GM18519 (cell line): ENCODE measurements at regions not wholly inside any gene's neighbourhood (a gene's known extent, or its start where the extent isn't known, plus 50 kb on each side); places are given as distances from the start of the nearest gene placed in this dataset.

Experiments used
- ATAC-seq: cut with Tn5 transposase; IDR thresholded peaks from one replicate; pipeline ENCODE4 v1.9.1; 2021; ENCODE audit warnings: mild to moderate bottlenecking, moderate library complexity; ENCODE audit not compliant: unreplicated experiment, low FRiP score

DNA sequence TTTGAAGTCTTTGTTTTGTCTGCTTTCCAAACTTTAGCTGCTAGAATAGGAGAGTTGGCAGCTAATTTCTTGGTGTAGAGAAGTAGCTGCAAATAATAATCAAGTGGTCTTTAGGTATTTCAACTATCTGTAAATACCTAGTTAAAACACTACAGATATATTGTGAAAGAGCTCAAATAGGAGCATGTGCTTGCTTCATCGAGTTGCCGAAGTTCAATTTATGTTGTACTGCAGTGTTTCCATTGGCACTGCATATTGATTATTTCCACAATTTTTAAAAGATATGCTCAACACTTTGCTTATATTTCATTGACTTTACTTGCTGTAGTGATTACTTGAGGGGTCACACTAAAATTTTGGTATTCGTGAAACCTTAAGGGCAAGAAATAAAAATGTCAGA lies 131.6 kb upstream of the BMP4 start:
- ATAC-seq: no peak

DNA sequence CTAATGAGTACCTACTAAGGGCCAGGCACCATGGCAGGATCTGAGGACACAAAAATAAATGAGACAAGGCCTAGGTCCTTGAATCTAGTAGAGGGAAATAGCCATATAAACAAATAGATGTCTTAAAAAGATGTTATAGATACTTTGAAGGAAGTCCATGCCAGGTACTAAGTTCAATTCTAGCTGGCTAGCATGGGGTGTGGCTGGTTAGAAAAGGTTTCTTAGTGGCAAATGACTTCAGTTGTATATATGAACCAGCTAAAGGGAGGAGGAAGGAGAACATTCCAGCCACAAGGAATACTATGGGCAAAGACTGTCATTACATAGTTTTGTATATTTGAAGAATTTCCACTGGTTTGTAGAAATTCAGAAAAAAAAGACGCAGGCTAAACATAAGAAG lies 133.6 kb upstream of the BMP4 start:
- no peak for ATAC-seq

DNA sequence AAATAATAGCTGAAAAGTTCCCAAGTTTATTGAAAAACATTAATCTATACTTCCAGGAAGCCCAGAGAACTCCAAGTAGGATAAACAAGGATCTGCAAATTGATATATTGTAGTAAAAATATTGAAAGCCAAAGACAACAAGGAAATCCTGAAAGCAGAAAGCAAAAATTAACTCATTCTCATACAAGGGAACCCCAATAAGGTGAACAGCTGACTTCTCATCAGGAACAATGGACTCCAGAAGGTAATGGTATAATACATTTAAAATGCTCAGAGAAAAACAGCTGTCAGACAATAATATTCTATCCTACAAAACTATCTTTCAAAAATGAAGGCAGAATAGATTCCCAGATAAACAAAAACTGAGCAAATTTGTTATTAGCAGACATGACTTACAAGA lies 138.1 kb upstream of the BMP4 start:
- no peak for ATAC-seq

DNA sequence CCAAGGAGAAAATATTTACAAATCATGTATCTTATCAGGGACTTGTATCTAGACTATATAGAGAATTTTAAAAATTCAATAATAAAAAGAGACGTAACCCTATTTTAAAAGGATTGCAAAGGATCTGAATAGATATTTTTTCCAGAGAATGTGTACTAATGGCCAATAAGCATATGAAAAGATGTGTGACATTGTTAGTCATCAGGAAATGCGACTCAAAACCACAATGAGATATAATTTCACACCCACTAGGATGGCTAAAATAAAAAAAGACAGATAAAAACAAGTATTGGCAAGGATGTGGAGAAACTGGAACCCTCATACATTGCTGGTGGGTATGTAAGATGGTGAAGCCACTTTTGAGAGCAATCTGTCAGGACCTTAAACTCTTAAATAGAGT lies 141.9 kb upstream of the BMP4 start:
- ATAC-seq: no peak

DNA sequence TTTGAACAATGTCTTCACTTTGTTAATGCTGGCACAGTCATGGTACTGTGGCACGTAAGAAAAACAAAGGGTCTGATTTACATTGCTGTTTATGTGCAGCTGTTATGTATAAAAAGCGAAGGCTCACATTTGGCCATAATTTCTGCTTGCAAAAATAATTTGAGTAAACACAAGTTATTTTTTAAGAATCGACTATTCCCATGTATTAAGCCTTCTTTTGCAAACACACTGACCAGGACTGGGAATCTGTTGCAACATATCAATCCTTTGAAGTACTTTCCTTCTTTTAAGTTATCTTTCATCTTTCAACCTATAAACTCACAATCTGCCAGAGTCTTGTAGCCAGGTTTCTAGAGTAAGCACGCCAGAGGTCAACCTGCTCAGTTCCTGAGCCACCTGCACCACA lies 145.4 kb upstream of the BMP4 start:
- ATAC-seq: no peak

DNA sequence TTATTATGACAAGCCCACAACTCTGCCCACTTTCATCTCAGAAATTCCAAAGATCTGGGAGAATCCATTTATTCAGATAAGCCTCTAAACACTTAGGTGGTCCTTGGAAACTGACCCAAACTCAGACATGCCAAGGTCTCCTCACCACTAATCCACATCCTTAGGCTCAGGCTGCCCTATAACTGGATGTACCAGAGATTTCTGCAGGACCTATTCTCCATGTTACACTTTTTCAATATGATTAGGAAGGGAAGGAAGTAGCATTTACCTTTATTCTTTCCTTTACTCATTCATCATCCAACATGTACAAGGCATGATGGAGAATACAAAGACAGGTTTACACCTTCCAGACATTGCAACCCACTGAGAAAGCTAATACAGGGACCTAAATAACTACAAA lies 145.9 kb upstream of the BMP4 start:
- ATAC-seq: no peak

DNA sequence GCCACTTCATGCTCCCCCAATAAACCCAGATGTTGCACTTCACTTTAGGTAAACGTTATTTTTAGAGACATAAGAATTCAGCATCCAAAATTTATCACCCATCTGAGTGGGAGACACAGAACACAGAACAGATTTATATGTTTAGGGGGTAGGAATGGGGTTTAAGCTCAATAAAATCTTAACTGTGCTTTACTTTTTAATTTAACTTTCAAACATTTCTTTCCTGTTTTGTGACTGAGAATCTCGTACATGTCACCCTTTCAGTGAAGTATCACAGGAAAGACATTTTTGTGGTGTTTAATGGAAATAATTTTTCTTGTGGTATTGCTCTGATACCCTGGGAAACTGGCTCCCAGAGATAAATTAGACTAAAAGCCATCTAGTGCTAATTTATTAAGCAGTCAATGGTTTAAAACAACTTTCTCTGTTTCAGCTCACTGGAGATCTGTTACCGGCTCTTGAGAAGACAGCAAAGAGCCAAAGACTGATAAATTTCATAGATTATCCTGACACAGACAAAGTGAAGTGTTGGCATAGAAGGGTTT lies 148.0 kb upstream of the BMP4 start:
- ATAC-seq: no peak

DNA sequence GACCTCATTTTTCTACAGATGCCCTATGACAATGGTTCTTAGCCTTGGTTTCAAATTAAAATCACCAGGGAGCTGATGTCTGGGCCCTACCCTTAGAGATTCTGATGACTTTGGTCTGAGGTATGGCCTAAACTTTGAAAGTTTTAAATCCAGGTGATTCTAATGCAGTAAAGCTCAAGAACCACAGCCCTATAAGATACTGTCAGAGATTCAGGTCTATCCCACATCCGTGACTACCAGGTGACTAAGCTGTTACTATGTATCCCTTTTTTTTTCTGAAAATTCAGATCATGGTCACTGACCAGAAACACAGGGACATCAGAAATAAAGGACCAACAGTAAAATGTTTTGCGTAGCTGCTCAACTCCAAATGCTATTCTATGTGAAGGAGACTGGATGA lies 148.8 kb upstream of the BMP4 start:
- no peak for ATAC-seq

DNA sequence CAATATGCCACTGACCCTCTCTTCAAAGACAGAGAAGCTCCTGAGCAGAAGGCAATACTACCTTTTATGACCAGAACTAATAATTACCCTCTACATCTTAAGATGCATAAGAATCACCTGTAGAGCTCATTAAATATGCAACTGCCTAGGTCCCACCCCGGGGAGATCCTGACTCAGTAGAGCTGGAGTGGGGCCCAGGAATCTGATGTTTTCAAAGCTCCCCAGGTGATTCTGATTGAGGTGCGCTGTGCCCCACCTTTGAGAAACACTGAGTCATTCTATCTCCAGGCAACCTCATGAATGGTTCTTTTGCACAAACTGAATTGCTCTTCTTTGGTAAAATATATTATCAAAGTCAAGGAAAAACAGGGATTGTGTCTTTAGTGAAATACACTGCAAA lies 149.3 kb upstream of the BMP4 start:
- ATAC-seq: no peak

DNA sequence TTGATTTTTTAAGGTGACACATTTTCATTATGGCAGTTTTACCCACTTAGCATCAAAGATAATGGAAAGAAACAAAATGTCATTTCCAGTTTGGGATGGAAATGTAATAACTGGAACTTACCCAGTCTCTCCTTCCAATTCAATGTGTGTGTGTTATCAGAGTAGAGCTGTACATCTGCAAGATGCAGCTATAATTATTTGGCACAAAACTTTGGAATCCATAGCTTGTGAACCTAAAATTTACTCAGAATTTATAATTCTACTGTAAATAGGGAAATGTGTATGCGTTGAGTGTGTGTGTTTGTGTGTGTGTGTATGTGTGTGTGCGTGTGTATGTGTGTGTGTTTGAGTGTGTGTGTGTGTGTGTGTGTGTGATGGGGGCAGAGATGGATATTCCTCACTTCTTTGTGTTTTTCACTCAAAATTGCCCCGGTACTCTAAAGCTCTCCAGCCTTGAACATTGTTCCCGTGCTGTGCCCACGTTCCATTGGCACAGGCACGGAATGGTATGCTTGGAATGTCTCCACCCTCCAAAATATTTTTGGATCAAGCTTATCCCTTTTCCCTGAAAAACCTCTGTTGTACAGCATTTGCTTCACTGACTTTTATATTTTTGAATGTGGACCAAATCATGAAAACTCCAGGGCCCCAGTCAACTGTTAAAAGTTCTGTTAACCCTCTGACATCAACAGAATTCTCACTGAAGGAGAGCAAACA lies 150.2 kb upstream of the BMP4 start:
- no peak for ATAC-seq

DNA sequence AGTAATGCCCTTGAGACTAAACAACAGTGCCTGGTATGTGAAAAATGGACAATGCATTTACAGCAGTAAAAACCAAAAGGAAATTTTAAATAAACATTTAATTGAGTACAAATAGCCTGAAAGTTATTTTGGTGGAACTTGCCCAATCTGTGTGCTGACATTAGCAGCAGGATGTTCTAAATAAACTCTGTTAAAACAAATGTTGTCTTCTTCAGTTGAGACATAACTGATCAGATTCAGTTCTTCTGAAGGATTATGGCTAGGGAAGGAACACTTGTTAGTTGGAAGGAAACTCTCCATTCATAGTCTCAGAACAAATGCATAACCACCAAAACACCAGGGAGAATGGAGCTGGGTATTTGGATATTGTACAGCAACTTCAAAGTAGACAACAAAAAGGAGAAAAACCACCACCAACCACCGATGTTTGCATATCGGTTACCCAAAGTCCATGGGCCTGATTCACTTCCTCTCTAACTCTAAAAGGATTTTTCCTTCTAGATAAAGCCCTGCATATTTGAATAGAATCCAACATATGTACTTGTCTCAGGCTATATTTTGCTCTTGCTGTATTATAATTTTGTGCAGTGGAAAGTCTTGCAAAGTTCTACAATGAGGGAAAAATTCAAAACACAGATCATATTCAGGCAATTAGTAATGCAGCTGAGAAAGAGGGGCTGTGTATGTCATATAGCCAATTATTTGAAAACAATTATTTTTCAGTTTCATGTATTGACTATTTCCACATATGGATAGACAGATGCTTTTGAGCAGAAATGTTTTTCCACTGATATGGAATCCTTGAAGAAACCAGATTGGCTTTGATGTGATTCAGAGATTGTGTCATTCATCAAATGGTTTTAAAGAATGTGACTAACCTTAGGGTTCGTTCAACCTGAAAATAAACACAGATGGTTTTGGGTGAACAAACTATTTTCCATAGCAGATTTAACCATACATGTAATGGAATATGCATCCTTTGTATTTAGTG lies 152.2 kb upstream of the BMP4 start:
- ATAC-seq: no peak

DNA sequence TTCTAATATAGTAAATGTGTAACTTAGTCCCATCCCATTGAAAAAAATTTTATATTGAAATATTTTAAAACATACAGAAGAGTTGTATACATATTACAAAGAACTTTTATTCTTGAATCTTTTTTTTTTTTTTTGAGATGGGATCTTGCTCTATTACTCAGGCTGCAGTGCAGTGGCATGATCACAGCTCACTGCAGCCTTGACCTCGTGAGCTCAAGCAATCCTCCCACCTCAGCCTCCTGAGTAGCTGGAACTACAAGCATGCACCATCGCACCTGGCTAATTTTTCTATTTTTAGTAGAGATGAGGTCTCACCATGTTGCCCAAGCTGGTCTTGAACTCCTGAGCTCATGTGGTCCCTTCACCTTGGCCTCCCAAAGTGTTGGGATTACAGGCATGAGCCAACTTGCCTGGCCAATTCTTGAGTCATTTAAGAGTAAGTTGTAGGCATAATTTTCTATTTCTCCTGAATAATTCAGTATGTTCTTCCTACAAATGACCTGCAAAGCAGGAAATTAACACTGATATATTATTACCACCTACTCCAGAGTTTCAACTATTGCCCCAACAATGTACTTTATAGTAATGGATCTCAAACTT lies 153.0 kb upstream of the BMP4 start:
- ATAC-seq: no peak

DNA sequence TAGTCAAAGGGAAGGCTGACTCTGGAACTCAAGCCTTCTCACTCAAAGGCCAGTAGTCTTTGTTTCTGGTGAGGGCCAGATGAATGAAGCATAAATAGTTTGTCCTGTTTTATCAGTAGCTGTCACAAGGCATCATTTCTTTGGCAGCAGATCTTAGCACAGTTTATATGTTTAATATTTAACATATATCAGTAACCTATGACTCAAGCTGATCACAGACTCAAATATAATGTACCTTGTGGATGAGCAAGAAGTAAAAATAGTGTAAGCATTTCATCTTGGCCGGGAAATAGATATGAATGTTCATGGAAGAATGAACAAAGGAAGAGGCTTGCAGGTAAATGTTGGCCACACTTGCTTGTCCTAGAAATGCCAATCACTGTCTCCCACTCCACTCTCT lies 158.3 kb upstream of the BMP4 start:
- ATAC-seq: no peak

DNA sequence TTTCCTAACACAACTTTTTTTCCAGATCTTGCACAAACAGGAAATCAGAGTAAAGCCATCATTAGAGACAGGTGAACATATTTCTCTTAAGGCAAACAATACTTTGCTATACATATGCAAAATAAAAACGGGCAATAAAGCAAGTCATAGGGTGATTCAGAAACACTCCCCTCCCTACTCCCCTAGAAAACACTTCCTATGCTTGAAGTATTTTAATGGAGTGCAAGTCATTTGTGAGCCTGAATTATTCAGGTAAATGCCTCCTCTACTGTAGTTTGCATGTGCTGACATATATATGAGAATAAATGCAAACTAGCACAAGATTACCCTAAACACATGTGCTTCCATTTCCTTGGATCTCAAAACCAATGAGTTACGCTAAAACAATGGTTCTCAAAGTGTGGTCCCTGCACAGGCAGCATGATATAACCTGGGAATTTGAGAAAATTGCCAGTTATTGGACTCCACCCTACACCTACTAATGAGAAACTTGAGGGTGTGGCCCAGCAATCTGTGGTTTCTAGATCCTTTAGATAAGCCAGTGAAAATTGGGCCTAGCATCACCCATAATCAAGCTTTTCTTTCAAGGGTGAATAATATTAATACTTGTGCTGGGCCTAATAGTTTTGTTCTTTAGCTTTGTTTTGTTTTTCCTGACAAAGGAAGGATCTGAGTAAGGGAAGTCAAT lies 159.7 kb upstream of the BMP4 start:
- ATAC-seq: no peak

DNA sequence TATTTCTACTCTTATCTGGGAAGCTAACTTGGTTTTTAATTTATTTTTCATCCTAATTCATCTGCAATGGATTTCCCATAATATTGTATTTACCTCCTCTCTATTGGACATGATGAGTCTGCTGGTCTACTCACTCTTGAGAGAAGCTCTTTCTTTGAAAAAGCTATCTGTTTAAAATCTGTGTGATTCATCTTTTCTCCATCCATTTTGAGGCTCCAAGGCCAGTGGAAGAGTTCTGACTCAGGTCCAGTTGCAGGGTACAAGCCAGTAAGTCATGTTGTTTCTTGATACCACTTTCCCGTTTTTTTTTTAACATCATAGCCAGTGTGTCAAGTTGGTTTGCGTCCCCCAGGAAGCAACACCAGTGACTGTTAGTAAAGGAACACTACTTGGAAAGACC lies 160.3 kb upstream of the BMP4 start:
- no peak for ATAC-seq

DNA sequence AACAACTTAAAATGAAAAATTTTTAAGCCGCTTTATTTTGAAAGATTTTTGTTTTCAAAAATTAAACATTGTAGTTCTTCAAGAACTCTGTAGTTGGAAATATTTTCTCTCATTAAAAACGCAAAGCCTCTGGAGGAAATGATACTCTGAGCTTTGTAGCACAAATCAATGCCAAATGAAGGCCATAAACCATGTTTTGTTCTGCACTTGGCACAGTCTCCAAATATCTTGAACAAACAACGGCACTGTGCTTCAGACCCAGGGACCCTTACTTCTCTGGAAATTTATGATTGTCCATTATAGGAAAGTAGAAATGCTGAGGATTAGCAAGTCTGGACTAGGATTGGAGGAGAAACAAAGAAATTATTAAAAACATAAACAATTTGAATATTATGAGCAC lies 160.8 kb upstream of the BMP4 start:
- no peak for ATAC-seq

DNA sequence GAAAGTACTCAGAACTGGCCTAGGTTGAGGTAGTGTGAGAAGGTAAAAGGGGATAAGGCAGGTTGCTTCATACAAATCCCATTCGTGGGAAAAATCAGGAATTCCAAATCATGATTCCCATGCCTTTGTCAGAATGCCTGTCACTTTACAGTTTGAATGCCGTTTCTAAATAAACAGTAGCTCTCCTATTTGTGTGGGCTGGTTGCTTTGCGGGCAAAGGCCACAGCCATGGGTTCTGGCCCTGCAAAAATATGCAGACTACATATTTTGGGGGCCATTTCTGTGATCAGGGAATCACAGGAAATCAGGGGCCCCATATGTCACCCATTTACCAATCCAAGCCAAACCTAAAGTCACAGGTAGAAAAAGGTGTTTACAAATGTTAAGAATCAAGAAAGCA lies 161.3 kb upstream of the BMP4 start:
- no peak for ATAC-seq

DNA sequence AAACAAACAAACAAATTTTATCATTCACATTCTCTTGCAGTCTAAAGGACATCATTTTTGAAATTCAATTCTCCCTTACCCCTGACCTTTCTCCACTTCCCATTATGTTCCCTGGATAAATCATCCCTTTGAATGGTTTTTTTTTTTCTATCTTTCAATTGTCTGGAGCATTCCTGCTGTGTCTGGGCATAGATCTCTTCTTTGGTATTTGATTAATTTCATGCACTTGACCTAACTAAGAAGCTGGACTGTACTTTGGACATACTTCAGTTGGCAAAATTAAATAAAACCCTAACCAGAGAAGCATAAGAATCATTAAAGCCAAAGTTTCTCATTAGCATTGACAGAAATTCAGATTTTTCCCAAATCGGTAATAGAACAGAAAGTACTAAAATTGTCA lies 163.6 kb upstream of the BMP4 start:
- ATAC-seq: no peak

DNA sequence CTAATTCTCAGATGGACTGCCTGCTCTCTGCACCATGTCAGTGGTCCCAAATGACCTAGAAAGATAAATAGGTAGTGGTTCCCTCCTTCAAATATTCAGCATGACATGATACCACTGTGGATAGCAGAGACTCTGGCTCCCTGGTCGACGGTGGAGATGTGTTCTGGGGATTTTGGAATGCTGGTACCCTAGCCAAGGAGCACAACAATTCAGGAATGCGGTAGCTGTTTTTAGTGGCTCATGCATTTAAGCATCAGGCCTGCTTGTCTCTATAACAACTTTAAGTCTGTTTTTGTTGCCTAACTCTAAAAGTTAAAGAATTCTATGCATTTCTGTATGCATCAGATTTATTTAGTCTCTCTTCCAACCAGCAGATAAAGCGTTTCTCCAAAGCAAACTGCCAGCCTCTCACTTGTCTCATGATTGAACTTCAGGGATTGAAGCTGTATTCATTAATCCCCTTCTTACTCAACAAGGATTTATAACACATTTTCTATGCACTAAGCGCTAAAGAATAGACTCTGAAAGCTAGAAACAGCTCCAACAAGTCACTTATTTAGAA lies 164.9 kb upstream of the BMP4 start:
- ATAC-seq: no peak

DNA sequence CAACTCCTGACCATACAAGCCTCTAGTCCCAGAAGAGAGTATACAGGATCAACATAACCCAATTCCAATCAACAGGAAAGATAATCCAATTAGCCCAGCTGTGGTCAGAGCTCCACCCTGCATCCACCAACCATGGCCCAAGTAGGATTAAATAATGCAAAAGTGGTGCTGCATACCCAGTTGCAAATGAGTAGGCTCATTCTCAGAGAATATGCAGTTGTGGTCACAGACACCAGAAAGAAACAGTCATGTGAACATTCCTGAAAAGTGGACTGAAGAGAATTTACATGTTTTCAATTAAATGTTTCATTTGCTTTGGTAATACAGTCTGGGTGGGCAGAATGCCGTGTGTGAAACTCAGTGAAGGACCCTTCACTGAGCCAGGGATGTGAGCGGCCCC lies 167.2 kb upstream of the BMP4 start:
- ATAC-seq: no peak
